Left lung (tissue), 4 donors: ENCODE measurements at regions not wholly inside any gene's neighbourhood (a gene's known extent, or its start where the extent isn't known, plus 50 kb on each side); places are given as distances from the start of the nearest gene placed in this dataset.

ENCODE experiments used
- ATAC-seq: fragments of 200-7000 bp; cut with Tn5 transposase; one replicate; pipeline ENCODE4 v1.9.1; 2020; ENCODE audit warnings: moderate library complexity
- DNase-seq, 4 donors: peaks; one replicate each; pipeline ENCODE4 v3.0.0-alpha.2; 2013 to 2020
- H3K27ac ChIP-seq, 2 donors: fragments of 200-600 bp; sonication (generic) in 1 of 2; one replicate each; pipeline versions ENCODE4 v1.5.0 to v1.8.0; 2020 to 2021
- H3K27me3 ChIP-seq, 2 donors: fragments of 200-600 bp; sonication (generic) in 1 of 2; one replicate each; pipeline versions ENCODE4 v1.5.0 to v1.8.0; 2020 to 2021
- H3K36me3 ChIP-seq, 2 donors: fragments of 200-600 bp; sonication (generic) in 1 of 2; one replicate each; pipeline versions ENCODE4 v1.5.0 to v1.8.0; 2020 to 2021
- H3K4me1 ChIP-seq, 2 donors: fragments of 200-600 bp; one replicate each; pipeline ENCODE4 v1.8.0; 2021
- H3K4me3 ChIP-seq, 2 donors: fragments of 200-600 bp; sonication (generic) in 1 of 2; one replicate each; pipeline versions ENCODE4 v1.5.0 to v1.8.0; 2020 to 2021; ENCODE audit warnings: mild to moderate bottlenecking in 1 of 2
- H3K9me3 ChIP-seq, 2 donors: fragments of 200-600 bp; sonication (generic) in 1 of 2; one replicate each; pipeline versions ENCODE4 v1.5.0 to v1.8.0; 2020 to 2021
- intact Hi-C, 2 donors: fragments of 100-400 bp; cut with DNase I; formaldehyde crosslinking; loops; one replicate each; pipeline versions ENCODE4 v1.11.2 to v1.14.2; 2022
- TF ChIP-seq, protein P1 (sequence below), 2 donors: fragments of 200-600 bp; sonication (generic) in 1 of 2; IDR thresholded peaks; one replicate each; pipeline versions ENCODE4 v1.5.0 to v1.8.0; 2021; ENCODE audit warnings: antibody characterized with exemption in 2 of 2
- donor health status: DM: no; HTN: yes; CAD: no.
- donor health status: DM: no; HTN: no; CAD: no.

- Histone ChIP-seq H3K4me3 (no peak overlapping the region), H3K27me3 (no peaks in the 10 kb centered on the region), H3K27ac (no peak overlapping the region), H3K9me3 (no peaks in the 10 kb centered on the region), H3K4me1 (no peaks in the 10 kb centered on the region), H3K36me3 (no peaks in the 10 kb centered on the region)
- TF ChIP-seq, protein P1, sequence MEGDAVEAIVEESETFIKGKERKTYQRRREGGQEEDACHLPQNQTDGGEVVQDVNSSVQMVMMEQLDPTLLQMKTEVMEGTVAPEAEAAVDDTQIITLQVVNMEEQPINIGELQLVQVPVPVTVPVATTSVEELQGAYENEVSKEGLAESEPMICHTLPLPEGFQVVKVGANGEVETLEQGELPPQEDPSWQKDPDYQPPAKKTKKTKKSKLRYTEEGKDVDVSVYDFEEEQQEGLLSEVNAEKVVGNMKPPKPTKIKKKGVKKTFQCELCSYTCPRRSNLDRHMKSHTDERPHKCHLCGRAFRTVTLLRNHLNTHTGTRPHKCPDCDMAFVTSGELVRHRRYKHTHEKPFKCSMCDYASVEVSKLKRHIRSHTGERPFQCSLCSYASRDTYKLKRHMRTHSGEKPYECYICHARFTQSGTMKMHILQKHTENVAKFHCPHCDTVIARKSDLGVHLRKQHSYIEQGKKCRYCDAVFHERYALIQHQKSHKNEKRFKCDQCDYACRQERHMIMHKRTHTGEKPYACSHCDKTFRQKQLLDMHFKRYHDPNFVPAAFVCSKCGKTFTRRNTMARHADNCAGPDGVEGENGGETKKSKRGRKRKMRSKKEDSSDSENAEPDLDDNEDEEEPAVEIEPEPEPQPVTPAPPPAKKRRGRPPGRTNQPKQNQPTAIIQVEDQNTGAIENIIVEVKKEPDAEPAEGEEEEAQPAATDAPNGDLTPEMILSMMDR (IDR thresholded peaks at IDR 0.05) = no peak
- no peak for DNase-seq
- intact Hi-C loops = no loop called here
- no peak for ATAC-seq
Measured at GRCh38 chr2:226057914-226058313, 658.4 kb downstream of the NYAP2 start.

DNA sequence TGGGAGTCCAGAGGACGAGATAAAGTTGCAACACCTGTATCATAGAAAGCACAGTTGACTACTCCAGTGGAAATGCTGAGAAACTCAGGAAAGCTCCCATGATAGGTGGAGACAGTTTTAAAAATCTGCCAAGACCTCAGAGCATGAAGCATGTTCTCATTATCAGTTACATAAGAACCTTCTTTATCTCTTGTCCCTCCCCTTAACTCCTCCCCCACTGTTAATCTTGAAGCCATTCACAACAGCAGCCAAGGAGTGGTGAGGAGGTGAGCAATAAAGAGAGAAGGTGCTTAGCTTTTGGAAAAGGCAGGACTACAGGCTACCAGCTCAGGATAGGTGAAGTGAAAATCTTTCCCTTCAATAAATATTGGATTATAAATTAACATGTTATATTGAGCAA, 657.9 kb downstream of the NYAP2 start:
- TF ChIP-seq, protein P1 (IDR thresholded peaks at IDR 0.05) = no peak
- DNase-seq (no peak), ATAC-seq (no peak)
- no peaks in the 10 kb centered on the region for H3K9me3 ChIP-seq
- no peak overlapping the region for H3K27ac ChIP-seq
- no peak overlapping the region for H3K4me3 ChIP-seq
- no peaks in the 10 kb centered on the region for H3K4me1 ChIP-seq
- no peaks in the 10 kb centered on the region for H3K36me3 ChIP-seq
- intact Hi-C loops = no loop called here
- no peaks in the 10 kb centered on the region for H3K27me3 ChIP-seq

DNA sequence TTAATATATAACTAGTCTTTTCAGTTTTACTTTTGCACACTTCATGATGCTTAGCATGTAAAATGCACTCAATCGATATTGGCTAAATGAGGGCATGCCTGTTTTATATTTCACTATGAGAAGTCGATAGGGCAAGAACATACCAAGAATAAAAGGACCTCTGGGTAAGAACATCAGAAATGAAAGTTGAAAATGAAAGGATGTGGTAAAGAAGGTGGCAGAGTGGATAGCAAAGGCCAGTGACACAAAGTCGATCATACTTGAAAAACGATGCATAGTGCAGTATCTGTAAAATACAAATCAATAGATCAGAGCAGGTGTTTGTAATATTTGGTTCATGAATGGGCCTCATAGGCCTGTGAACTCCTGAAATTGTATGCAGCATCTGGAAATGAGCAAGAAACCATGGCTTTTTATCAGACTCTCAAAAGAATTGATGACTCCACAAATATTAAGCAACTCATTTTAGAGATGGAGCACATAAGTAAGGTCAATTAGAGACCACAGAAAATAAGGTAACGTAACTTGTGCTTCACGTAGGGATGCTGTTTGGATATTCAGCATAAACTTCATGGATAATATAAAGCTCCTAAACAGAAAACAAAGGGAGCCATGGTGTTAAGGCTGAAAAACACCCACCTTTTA, 653.4 kb downstream of the NYAP2 start:
- no peaks in the 10 kb centered on the region for H3K4me1 ChIP-seq
- no peaks in the 10 kb centered on the region for H3K9me3 ChIP-seq
- no peak overlapping the region for H3K27ac ChIP-seq
- no peaks in the 10 kb centered on the region for H3K27me3 ChIP-seq
- H3K4me3 ChIP-seq = no peak overlapping the region
- no peak for ATAC-seq
- no peaks in the 10 kb centered on the region for H3K36me3 ChIP-seq
- no peak for DNase-seq
- TF ChIP-seq, protein P1 (IDR thresholded peaks at IDR 0.05) = no peak
- intact Hi-C loops = no loop called here

GRCh38 chr2:226050822-226051221, 651.3 kb downstream of the NYAP2 start:
- no peaks in the 10 kb centered on the region for H3K9me3 ChIP-seq
- ATAC-seq (no peak), DNase-seq (no peak)
- TF ChIP-seq, protein P1 (IDR thresholded peaks at IDR 0.05) = no peak
- H3K27me3 ChIP-seq = no peaks in the 10 kb centered on the region
- no peaks in the 10 kb centered on the region for H3K4me1 ChIP-seq
- no peak overlapping the region for H3K4me3 ChIP-seq
- intact Hi-C loops = no loop called here
- H3K27ac ChIP-seq = no peak overlapping the region
- no peaks in the 10 kb centered on the region for H3K36me3 ChIP-seq

DNA sequence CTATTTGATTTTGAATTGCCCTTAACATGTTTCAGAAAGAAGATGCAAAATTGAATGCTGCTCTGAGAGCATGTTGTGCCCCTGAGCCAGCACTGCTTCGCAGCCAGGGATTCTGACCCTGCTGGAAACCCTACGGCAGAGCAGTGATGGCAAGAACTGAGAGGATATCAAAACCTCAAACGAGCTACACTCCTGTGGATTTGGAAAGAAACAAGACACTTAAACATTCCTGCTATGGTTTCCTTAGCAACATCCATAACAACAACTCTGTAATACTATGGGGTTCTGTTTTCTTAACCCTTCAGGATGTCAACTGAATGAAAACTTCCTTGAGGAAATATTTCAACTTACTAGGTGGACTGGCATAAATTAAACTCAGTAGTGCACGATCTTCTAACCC, 649.1 kb downstream of the NYAP2 start:
- Histone ChIP-seq H3K4me3 (no peak overlapping the region), H3K4me1 (no peaks in the 10 kb centered on the region), H3K27ac (no peak overlapping the region), H3K27me3 (no peaks in the 10 kb centered on the region), H3K9me3 (no peaks in the 10 kb centered on the region), H3K36me3 (no peaks in the 10 kb centered on the region)
- DNase-seq (peak in 2 of 4 donors; percentile 42 to 64), ATAC-seq (peak; percentile 89)
- intact Hi-C loops = no loop called here
- TF ChIP-seq, protein P1 (IDR thresholded peaks at IDR 0.05) = no peak
